ENCODE measurements at regions not wholly inside any gene's neighbourhood (a gene's known extent, or its start where the extent isn't known, plus 50 kb on each side); places are given as distances from the start of the nearest gene placed in this dataset.
"Not testable (repeated sequence)": the region's sequence is repeated elsewhere in the genome, so short reads cannot be mapped to it uniquely, and the experiment has no call there.

- no peak for TF ChIP-seq POLR2AphosphoS5 (IDR thresholded peaks at IDR 0.05; ENCODE audit: low read depth, low read length)
- TF ChIP-seq TCF7L2 (IDR thresholded peaks at IDR 0.05; ENCODE audit: low read depth, low read length) = no peak
- TF ChIP-seq SIN3A (IDR thresholded peaks at IDR 0.05; ENCODE audit: borderline replicate concordance, insufficient read depth, low read depth, low read length) = no peak
- TF ChIP-seq REST (IDR thresholded peaks at IDR 0.05; ENCODE audit: insufficient read depth in 1 of 2, low read depth in 2 of 2, low read length in 1 of 2) = no peak
- TF ChIP-seq CTCF (IDR thresholded peaks at IDR 0.05) = no peak
These were observed 63.7 kb upstream of the UXS1 start for GRCh38 chr2:106257830-106258229.

GRCh38 chr2:106257135-106257534 lies 63.0 kb upstream of the UXS1 start:
- H3K27ac ChIP-seq (ENCODE audit: low read length) = no peak overlapping the region
- H3K36me3 ChIP-seq (ENCODE audit: control insufficient read depth, insufficient read depth, low read length) = no peaks in the 10 kb centered on the region
- POLR2A ChIA-PET = no interaction called here
- no peaks in the 10 kb centered on the region for H3K4me1 ChIP-seq (ENCODE audit: control insufficient read depth, insufficient read depth, low read length)
- intact Hi-C loops (cut with micrococcal nuclease; ENCODE audit: unreplicated experiment) = no loop called here
- in situ Hi-C loops (cut with HindIII; ENCODE audit: low pct_unique_long_range_greater_than_20kb, low sequenced_read_pairs) = no loop called here
- CTCF ChIA-PET = no interaction called here
- no peaks in the 10 kb centered on the region for H3K9me3 ChIP-seq (ENCODE audit: control insufficient read depth, insufficient read depth, low read depth, low read length)
- DNase-seq (ENCODE audit: low read depth, low spot score) (no peak), ATAC-seq (no peak)
- H3K27me3 ChIP-seq (ENCODE audit: control insufficient read depth, insufficient read depth, low read length) = no peaks in the 10 kb centered on the region
- no peak overlapping the region for H3K4me3 ChIP-seq (ENCODE audit: low read depth in 2 of 2, low read length in 2 of 2)
- no TSS peak for BruUV-seq (replicated peaks)
- TF ChIP-seq TCF7L2 (IDR thresholded peaks at IDR 0.05; ENCODE audit: low read depth, low read length) (no peak), REST (IDR thresholded peaks at IDR 0.05; ENCODE audit: insufficient read depth in 1 of 2, low read depth in 2 of 2, low read length in 1 of 2) (no peak), CTCF (IDR thresholded peaks at IDR 0.05) (no peak), POLR2AphosphoS5 (IDR thresholded peaks at IDR 0.05; ENCODE audit: low read depth, low read length) (no peak), SIN3A (IDR thresholded peaks at IDR 0.05; ENCODE audit: borderline replicate concordance, insufficient read depth, low read depth, low read length) (no peak)

More at GRCh38 chr2:106257830-106258229, 63.7 kb upstream of the UXS1 start:
- H3K36me3 ChIP-seq (ENCODE audit: control insufficient read depth, insufficient read depth, low read length) = no peaks in the 10 kb centered on the region
- no peaks in the 10 kb centered on the region for H3K4me1 ChIP-seq (ENCODE audit: control insufficient read depth, insufficient read depth, low read length)
- intact Hi-C loops (cut with micrococcal nuclease; ENCODE audit: unreplicated experiment) = no loop called here
- CTCF ChIA-PET = no interaction called here
- in situ Hi-C loops (cut with HindIII; ENCODE audit: low pct_unique_long_range_greater_than_20kb, low sequenced_read_pairs) = no loop called here
- H3K4me3 ChIP-seq (ENCODE audit: low read depth in 2 of 2, low read length in 2 of 2) = no peak overlapping the region
- DNase-seq (ENCODE audit: low read depth, low spot score) (no peak), ATAC-seq (no peak)
- H3K9me3 ChIP-seq (ENCODE audit: control insufficient read depth, insufficient read depth, low read depth, low read length) = no peaks in the 10 kb centered on the region
- H3K27ac ChIP-seq (ENCODE audit: low read length) = no peak overlapping the region
- no TSS peak for BruUV-seq (replicated peaks)
- no peaks in the 10 kb centered on the region for H3K27me3 ChIP-seq (ENCODE audit: control insufficient read depth, insufficient read depth, low read length)
- POLR2A ChIA-PET = no interaction called here

GRCh38 chr2:106249157-106249828 lies 55.2 kb upstream of the UXS1 start:
- H3K27me3 ChIP-seq (ENCODE audit: control insufficient read depth, insufficient read depth, low read length); H3K4me1 ChIP-seq (ENCODE audit: control insufficient read depth, insufficient read depth, low read length); DNase-seq (ENCODE audit: low read depth, low spot score); CTCF ChIA-PET; ATAC-seq; intact Hi-C loops (cut with micrococcal nuclease; ENCODE audit: unreplicated experiment); H3K4me3 ChIP-seq (ENCODE audit: low read depth in 2 of 2, low read length in 2 of 2); BruUV-seq (replicated peaks); H3K27ac ChIP-seq (ENCODE audit: low read length); H3K9me3 ChIP-seq (ENCODE audit: control insufficient read depth, insufficient read depth, low read depth, low read length); in situ Hi-C loops (cut with HindIII; ENCODE audit: low pct_unique_long_range_greater_than_20kb, low sequenced_read_pairs); POLR2A ChIA-PET; H3K36me3 ChIP-seq (ENCODE audit: control insufficient read depth, insufficient read depth, low read length): not testable (repeated sequence)

All from Panc1 (cell line).